Type B pancreatic cell (in vitro differentiated cells): ENCODE measurements at regions not wholly inside any gene's neighbourhood (a gene's known extent, or its start where the extent isn't known, plus 50 kb on each side); places are given as distances from the start of the nearest gene placed in this dataset.

ENCODE experiments used
- DNase-seq: peaks from one replicate; pipeline ENCODE4 v3.0.0; 2021; ENCODE audit warnings: mixed read lengths; ENCODE audit not compliant: unreplicated experiment; ENCODE audit errors: extremely low spot score
- H3K27ac Mint-ChIP-seq: 2 replicates; pipeline ENCODE4 v1.8.0; 2021; ENCODE audit warnings: mild to moderate bottlenecking, mixed read lengths
- H3K27me3 Mint-ChIP-seq: 2 replicates; pipeline ENCODE4 v1.8.0; 2021; ENCODE audit warnings: mixed read lengths
- H3K36me3 Mint-ChIP-seq: 2 replicates; pipeline ENCODE4 v1.8.0; 2021; ENCODE audit warnings: mixed read lengths
- H3K4me1 Mint-ChIP-seq: one replicate; pipeline ENCODE4 v1.8.0; 2021; ENCODE audit warnings: mixed read lengths; ENCODE audit not compliant: unreplicated experiment
- H3K4me3 Mint-ChIP-seq: 2 replicates; pipeline ENCODE4 v1.8.0; 2021; ENCODE audit warnings: mild to moderate bottlenecking, mixed read lengths
- H3K9me3 Mint-ChIP-seq: 2 replicates; pipeline ENCODE4 v1.8.0; 2021; ENCODE audit warnings: mixed read lengths
- CTCF ChIP-seq: fragments of 200-600 bp; sonication (generic); conservative IDR thresholded peaks from 2 replicates; pipeline ENCODE4 v1.5.0; 2021; ENCODE audit warnings: antibody characterized with exemption, mild to moderate bottlenecking

- H3K27me3 Mint-ChIP-seq: no peaks in the 10 kb centered on the region
- H3K4me1 Mint-ChIP-seq: peaks cover 33% of the 10 kb centered on the region
- DNase-seq: no peak
- H3K9me3 Mint-ChIP-seq: peaks cover 4% of the 10 kb centered on the region
- no peak overlapping the region for H3K27ac Mint-ChIP-seq
- no peak overlapping the region for H3K4me3 Mint-ChIP-seq
- no peak for TF ChIP-seq CTCF
- H3K36me3 Mint-ChIP-seq: no peaks in the 10 kb centered on the region
Measured at GRCh38 chr7:19417231-19417630, 272.0 kb upstream of the FERD3L start.

DNA sequence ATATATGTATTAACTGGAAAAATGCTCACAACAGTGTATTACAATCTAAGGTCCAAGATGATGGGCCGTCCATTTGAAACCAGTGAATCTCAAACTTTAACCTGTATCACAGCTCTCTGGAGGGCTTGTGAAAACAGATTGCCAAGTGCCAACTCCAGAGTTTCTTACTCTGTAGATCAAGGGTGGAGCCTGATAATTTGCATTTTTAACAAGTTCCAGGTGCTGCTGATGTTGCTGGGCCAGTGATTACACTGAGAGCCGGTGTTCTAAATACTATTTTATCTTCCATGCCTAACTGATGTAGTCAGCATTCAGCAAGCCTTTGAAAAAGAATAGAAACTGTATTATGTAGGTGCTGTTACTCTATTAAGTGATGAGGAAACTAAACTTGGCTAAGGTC is 269.9 kb upstream of the FERD3L start:
- peaks cover 29% of the 10 kb centered on the region for H3K4me1 Mint-ChIP-seq
- peaks cover under 1% of the 10 kb centered on the region for H3K9me3 Mint-ChIP-seq
- H3K27ac Mint-ChIP-seq: no peak overlapping the region

GRCh38 chr7:19413443-19413965 is 268.3 kb upstream of the FERD3L start:
- Mint-ChIP-seq H3K36me3 (no peaks in the 10 kb centered on the region), H3K4me3 (no peak overlapping the region)
- no peak for TF ChIP-seq CTCF

More for the DNA sequence above, 269.9 kb upstream of the FERD3L start:
- DNase-seq: no peak
- no peaks in the 10 kb centered on the region for H3K36me3 Mint-ChIP-seq
- no peak for TF ChIP-seq CTCF
- H3K4me3 Mint-ChIP-seq: no peak overlapping the region
- no peaks in the 10 kb centered on the region for H3K27me3 Mint-ChIP-seq

DNA sequence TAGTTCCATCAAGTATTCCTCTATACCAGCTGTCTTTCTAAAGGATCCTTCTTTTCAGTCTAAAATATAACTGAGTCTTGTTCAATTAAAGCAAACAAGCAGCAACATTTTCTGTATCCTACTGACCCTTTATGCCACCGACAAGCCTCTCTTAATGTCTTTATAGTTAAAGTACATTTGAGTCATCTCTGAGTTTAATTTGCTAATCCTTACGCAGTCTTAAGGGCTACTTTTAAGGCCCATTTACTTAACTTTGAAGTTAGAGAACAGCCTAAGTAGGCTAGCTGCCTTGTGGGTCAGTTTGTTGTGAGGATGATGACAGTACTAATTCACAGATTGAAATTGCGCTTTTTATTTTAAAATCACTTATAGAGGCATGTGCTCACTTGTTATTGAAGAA is 265.5 kb upstream of the FERD3L start:
- no peak for DNase-seq
- TF ChIP-seq CTCF: no peak
- no peak overlapping the region for H3K4me3 Mint-ChIP-seq
- H3K36me3 Mint-ChIP-seq: no peaks in the 10 kb centered on the region
- H3K4me1 Mint-ChIP-seq: peaks cover 8% of the 10 kb centered on the region
- H3K9me3 Mint-ChIP-seq: no peaks in the 10 kb centered on the region
- no peak overlapping the region for H3K27ac Mint-ChIP-seq
- no peaks in the 10 kb centered on the region for H3K27me3 Mint-ChIP-seq

More at GRCh38 chr7:19413443-19413965, 268.3 kb upstream of the FERD3L start:
- H3K9me3 Mint-ChIP-seq: no peaks in the 10 kb centered on the region
- DNase-seq: no peak
- peaks cover 29% of the 10 kb centered on the region for H3K4me1 Mint-ChIP-seq
- H3K27ac Mint-ChIP-seq: no peak overlapping the region
- no peaks in the 10 kb centered on the region for H3K27me3 Mint-ChIP-seq

DNA sequence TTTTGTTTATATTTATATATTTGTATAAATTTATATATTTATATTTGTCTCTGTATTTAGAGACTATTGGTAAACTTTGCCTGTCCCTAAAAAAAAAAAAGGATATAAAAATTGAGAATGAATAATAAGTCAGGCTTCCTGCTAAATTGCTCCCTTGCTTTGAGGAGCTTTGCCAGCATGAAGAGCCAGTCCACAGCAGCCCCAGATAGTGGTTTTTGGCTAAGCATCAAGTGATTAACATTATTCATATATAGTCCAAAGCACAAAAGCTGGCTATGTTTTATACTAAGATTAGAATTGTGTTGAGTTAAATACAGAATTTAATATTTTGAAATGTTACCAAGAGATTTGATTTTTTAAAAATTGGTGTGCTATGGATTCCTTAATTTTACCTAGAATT is 264.9 kb upstream of the FERD3L start:
- no peak overlapping the region for H3K27ac Mint-ChIP-seq
- H3K4me3 Mint-ChIP-seq: no peak overlapping the region
- no peak for DNase-seq
- H3K9me3 Mint-ChIP-seq: no peaks in the 10 kb centered on the region
- H3K4me1 Mint-ChIP-seq: peaks cover 13% of the 10 kb centered on the region
- no peaks in the 10 kb centered on the region for H3K36me3 Mint-ChIP-seq
- TF ChIP-seq CTCF: no peak
- H3K27me3 Mint-ChIP-seq: no peaks in the 10 kb centered on the region

DNA sequence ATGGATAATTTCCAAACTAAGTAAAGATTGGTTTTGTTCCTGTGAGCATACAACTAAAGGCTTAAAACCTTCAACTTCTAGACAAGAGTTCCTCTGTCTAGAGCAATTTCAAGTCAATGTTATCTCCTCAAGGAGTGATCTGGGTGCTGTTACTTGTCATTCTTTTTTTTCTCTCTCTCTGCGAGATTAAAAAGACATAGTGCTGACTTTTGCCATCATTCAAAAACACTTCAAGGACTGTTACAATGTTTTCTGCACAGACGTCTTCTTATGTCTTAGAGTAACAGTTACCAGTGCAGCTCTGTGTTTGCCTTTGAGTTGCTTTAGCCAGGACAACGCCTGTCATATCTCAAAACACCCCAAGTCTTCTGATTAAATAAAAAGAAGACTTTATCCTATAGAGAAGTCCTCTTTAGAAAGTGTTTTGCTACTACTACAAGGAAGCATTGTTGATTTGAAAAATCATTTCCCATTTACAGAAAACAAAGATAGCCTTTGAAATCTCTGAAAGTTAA is 263.5 kb upstream of the FERD3L start:
- no peak overlapping the region for H3K27ac Mint-ChIP-seq
- H3K27me3 Mint-ChIP-seq: no peaks in the 10 kb centered on the region
- H3K4me3 Mint-ChIP-seq: no peak overlapping the region
- peaks cover 13% of the 10 kb centered on the region for H3K4me1 Mint-ChIP-seq
- H3K9me3 Mint-ChIP-seq: no peaks in the 10 kb centered on the region
- no peaks in the 10 kb centered on the region for H3K36me3 Mint-ChIP-seq
- DNase-seq: no peak
- TF ChIP-seq CTCF: no peak
